Mammary epithelial cell (primary cell): ENCODE measurements at regions not wholly inside any gene's neighbourhood (a gene's known extent, or its start where the extent isn't known, plus 50 kb on each side); places are given as distances from the start of the nearest gene placed in this dataset.

Experiments
- EZH2 ChIP-seq: IDR thresholded peaks from 2 replicates; pipeline ENCODE4 v1.6.1; 2012; ENCODE audit warnings: low read length, inconsistent platforms, borderline replicate concordance
- TF ChIP-seq, protein P1 (sequence below), 2 donors: IDR thresholded peaks in 1 of 2; conservative IDR thresholded peaks in 1 of 2; 2 replicates each; pipeline ENCODE4 v1.5.1; 2011 to 2012; ENCODE audit warnings: inconsistent platforms in 2 of 2, low read length in 2 of 2, mild to moderate bottlenecking in 2 of 2, control low read depth in 1 of 2, low read depth in 1 of 2; ENCODE audit not compliant: insufficient read depth in 1 of 2; ENCODE audit errors: extremely low read depth in 1 of 2

DNA sequence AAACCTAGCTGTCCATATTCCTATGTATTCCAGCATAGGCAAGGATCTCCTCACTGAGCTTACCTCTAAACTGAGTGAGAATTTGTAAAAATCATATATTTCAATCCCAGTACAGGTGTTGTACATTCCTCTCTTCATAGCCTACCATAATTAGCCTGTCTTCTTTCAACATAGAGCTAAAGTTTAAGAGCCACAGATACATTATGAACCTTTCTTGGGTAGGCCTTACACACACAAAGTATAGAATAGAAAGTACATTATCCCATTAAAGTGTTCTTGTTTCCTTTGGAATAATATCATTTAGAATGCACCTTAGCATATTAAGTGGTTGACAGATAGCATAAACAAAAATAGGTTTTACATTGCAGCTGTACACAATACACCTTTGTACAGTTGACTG, 282.1 kb upstream of the TMEM161B start:
- TF ChIP-seq, protein P1, sequence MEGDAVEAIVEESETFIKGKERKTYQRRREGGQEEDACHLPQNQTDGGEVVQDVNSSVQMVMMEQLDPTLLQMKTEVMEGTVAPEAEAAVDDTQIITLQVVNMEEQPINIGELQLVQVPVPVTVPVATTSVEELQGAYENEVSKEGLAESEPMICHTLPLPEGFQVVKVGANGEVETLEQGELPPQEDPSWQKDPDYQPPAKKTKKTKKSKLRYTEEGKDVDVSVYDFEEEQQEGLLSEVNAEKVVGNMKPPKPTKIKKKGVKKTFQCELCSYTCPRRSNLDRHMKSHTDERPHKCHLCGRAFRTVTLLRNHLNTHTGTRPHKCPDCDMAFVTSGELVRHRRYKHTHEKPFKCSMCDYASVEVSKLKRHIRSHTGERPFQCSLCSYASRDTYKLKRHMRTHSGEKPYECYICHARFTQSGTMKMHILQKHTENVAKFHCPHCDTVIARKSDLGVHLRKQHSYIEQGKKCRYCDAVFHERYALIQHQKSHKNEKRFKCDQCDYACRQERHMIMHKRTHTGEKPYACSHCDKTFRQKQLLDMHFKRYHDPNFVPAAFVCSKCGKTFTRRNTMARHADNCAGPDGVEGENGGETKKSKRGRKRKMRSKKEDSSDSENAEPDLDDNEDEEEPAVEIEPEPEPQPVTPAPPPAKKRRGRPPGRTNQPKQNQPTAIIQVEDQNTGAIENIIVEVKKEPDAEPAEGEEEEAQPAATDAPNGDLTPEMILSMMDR (conservative IDR thresholded peaks at IDR 0.05 in 1 of 2, IDR thresholded peaks at IDR 0.05 in 1 of 2; ENCODE audit: extremely low read depth in 1 of 2, insufficient read depth in 1 of 2, low read depth in 1 of 2, low read length in 2 of 2) = no peak
- TF ChIP-seq EZH2 = no peak
